ENCODE measurements at regions not wholly inside any gene's neighbourhood (a gene's known extent, or its start where the extent isn't known, plus 50 kb on each side); places are given as distances from the start of the nearest gene placed in this dataset.

GRCh38 chr1:3959361-3959760 is 59.3 kb upstream of the C1orf174 start:
- no peaks in the 10 kb centered on the region for H3K27me3 ChIP-seq (ENCODE audit: control insufficient read depth, low read length)
- no peaks in the 10 kb centered on the region for H3K79me2 ChIP-seq (ENCODE audit: control insufficient read depth, low read length)
- peaks cover 8% of the 10 kb centered on the region for H3K4me1 ChIP-seq (ENCODE audit: control insufficient read depth, low read length)

GRCh38 chr1:3963554-3963953 is 63.5 kb upstream of the C1orf174 start:
- Histone ChIP-seq H3K36me3 (ENCODE audit: control insufficient read depth, low read length) (no peaks in the 10 kb centered on the region), H3K79me2 (ENCODE audit: control insufficient read depth, low read length) (no peaks in the 10 kb centered on the region), H3K4me2 (ENCODE audit: low read length) (no peak overlapping the region), H3K9me3 (ENCODE audit: control insufficient read depth, insufficient read depth, low read length) (peaks cover 8% of the 10 kb centered on the region), H3K27me3 (ENCODE audit: control insufficient read depth, low read length) (no peaks in the 10 kb centered on the region), H3K27ac (ENCODE audit: low read depth, low read length) (no peak overlapping the region), H3K9me2 (replicated peaks; ENCODE audit: control insufficient read depth, low read length) (no peaks in the 10 kb centered on the region), H4K20me1 (ENCODE audit: control insufficient read depth, insufficient read depth, low read depth, low read length) (no peaks in the 10 kb centered on the region), H3K4me1 (ENCODE audit: control insufficient read depth, low read length) (no peaks in the 10 kb centered on the region), H3F3A (ENCODE audit: control insufficient read depth, insufficient read depth) (no peaks in the 10 kb centered on the region), H3K4me3 (ENCODE audit: low read length) (no peak overlapping the region)
- no peak for TF ChIP-seq CTCF (IDR thresholded peaks at IDR 0.05; ENCODE audit: low read depth, low read length, poor library complexity, severe bottlenecking)
- no peak for TF ChIP-seq EZH2phosphoT487 (IDR thresholded peaks at IDR 0.05; ENCODE audit: borderline replicate concordance, low read length)

More at GRCh38 chr1:3959361-3959760, 59.3 kb upstream of the C1orf174 start:
- no peaks in the 10 kb centered on the region for H3K9me3 ChIP-seq (ENCODE audit: control insufficient read depth, insufficient read depth, low read length)
- H3K4me3 ChIP-seq (ENCODE audit: low read length) = no peak overlapping the region
- no peaks in the 10 kb centered on the region for H3F3A ChIP-seq (ENCODE audit: control insufficient read depth, insufficient read depth)
- H3K27ac ChIP-seq (ENCODE audit: low read depth, low read length) = no peak overlapping the region
- H3K4me2 ChIP-seq (ENCODE audit: low read length) = no peak overlapping the region
- no peaks in the 10 kb centered on the region for H3K9me2 ChIP-seq (replicated peaks; ENCODE audit: control insufficient read depth, low read length)
- H3K36me3 ChIP-seq (ENCODE audit: control insufficient read depth, low read length) = no peaks in the 10 kb centered on the region
- H4K20me1 ChIP-seq (ENCODE audit: control insufficient read depth, insufficient read depth, low read depth, low read length) = no peaks in the 10 kb centered on the region
- TF ChIP-seq CTCF (IDR thresholded peaks at IDR 0.05; ENCODE audit: low read depth, low read length, poor library complexity, severe bottlenecking) (no peak), EZH2phosphoT487 (IDR thresholded peaks at IDR 0.05; ENCODE audit: borderline replicate concordance, low read length) (no peak)

GRCh38 chr1:3965693-3966092 is 65.6 kb upstream of the C1orf174 start:
- Histone ChIP-seq H3F3A (ENCODE audit: control insufficient read depth, insufficient read depth) (no peaks in the 10 kb centered on the region), H3K4me1 (ENCODE audit: control insufficient read depth, low read length) (peaks cover under 1% of the 10 kb centered on the region), H3K9me2 (replicated peaks; ENCODE audit: control insufficient read depth, low read length) (no peaks in the 10 kb centered on the region), H3K9me3 (ENCODE audit: control insufficient read depth, insufficient read depth, low read length) (peaks cover 16% of the 10 kb centered on the region), H3K4me2 (ENCODE audit: low read length) (no peak overlapping the region), H3K27me3 (ENCODE audit: control insufficient read depth, low read length) (peaks cover 7% of the 10 kb centered on the region; the same call in 1 of the 2 replicates), H4K20me1 (ENCODE audit: control insufficient read depth, insufficient read depth, low read depth, low read length) (no peaks in the 10 kb centered on the region), H3K36me3 (ENCODE audit: control insufficient read depth, low read length) (no peaks in the 10 kb centered on the region), H3K27ac (ENCODE audit: low read depth, low read length) (no peak overlapping the region), H3K4me3 (ENCODE audit: low read length) (no peak overlapping the region), H3K79me2 (ENCODE audit: control insufficient read depth, low read length) (no peaks in the 10 kb centered on the region)
- no peak for TF ChIP-seq EZH2phosphoT487 (IDR thresholded peaks at IDR 0.05; ENCODE audit: borderline replicate concordance, low read length)

- H3K4me3 ChIP-seq (ENCODE audit: low read length) = no peak overlapping the region
- no peaks in the 10 kb centered on the region for H3F3A ChIP-seq (ENCODE audit: control insufficient read depth, insufficient read depth)
- peaks cover 8% of the 10 kb centered on the region; the same call in 1 of the 2 replicates for H3K27me3 ChIP-seq (ENCODE audit: control insufficient read depth, low read length)
- H3K9me2 ChIP-seq (replicated peaks; ENCODE audit: control insufficient read depth, low read length) = no peaks in the 10 kb centered on the region
- no peak overlapping the region for H3K4me2 ChIP-seq (ENCODE audit: low read length)
- H3K27ac ChIP-seq (ENCODE audit: low read depth, low read length) = no peak overlapping the region
- H4K20me1 ChIP-seq (ENCODE audit: control insufficient read depth, insufficient read depth, low read depth, low read length) = no peaks in the 10 kb centered on the region
- H3K79me2 ChIP-seq (ENCODE audit: control insufficient read depth, low read length) = no peaks in the 10 kb centered on the region
- peaks cover 18% of the 10 kb centered on the region for H3K4me1 ChIP-seq (ENCODE audit: control insufficient read depth, low read length)
- H3K36me3 ChIP-seq (ENCODE audit: control insufficient read depth, low read length) = no peaks in the 10 kb centered on the region
- peaks cover 16% of the 10 kb centered on the region for H3K9me3 ChIP-seq (ENCODE audit: control insufficient read depth, insufficient read depth, low read length)
- TF ChIP-seq CTCF (IDR thresholded peaks at IDR 0.05; ENCODE audit: low read depth, low read length, poor library complexity, severe bottlenecking) (no peak), EZH2phosphoT487 (IDR thresholded peaks at IDR 0.05; ENCODE audit: borderline replicate concordance, low read length) (no peak)
These were observed 68.8 kb upstream of the C1orf174 start for GRCh38 chr1:3968851-3969250.

All from DOHH2 (cell line).